ENCODE measurements at regions not wholly inside any gene's neighbourhood (a gene's known extent, or its start where the extent isn't known, plus 50 kb on each side); places are given as distances from the start of the nearest gene placed in this dataset.

GRCh38 chr20:58032599-58032998, 195.9 kb downstream of the ANKRD60 start:
- TF ChIP-seq CTCF (conservative IDR thresholded peaks at IDR 0.05; ENCODE audit: low read depth, low read length): no peak
- no peak for TF ChIP-seq EZH2phosphoT487 (IDR thresholded peaks at IDR 0.05; ENCODE audit: borderline replicate concordance, low read length)
